ENCODE measurements at regions not wholly inside any gene's neighbourhood (a gene's known extent, or its start where the extent isn't known, plus 50 kb on each side); places are given as distances from the start of the nearest gene placed in this dataset.
"Not testable (repeated sequence)": the region's sequence is repeated elsewhere in the genome, so short reads cannot be mapped to it uniquely, and the experiment has no call there.

GRCh38 chr18:60209042-60209441, 163.5 kb downstream of the MC4R start:
- no peak for DNase-seq (ENCODE audit: low read depth in 1 of 2, low spot score in 1 of 2)

DNA sequence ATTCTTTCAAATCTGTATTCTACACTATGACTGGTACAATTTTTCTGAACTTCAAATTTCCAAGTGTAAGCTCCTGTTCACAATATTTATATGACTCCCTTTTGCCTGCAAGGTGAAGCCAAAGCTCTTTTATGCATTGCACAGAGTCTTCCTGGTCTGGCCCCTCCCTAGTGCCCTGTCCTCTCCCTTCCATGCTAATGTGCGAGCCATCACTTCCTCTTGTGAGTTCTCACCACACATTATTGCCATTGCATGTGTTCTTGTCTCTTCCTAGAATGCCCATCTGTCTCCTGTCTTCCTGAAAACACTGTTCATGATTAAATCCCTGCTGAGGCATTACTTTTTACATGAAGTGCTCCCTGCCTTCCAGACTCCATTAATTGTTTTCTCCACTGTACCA, 169.9 kb downstream of the MC4R start:
- no peak for DNase-seq (ENCODE audit: low read depth in 1 of 2, low spot score in 1 of 2)

GRCh38 chr18:60200558-60200957, 172.0 kb downstream of the MC4R start:
- DNase-seq (ENCODE audit: low read depth in 1 of 2, low spot score in 1 of 2), result no peak

GRCh38 chr18:60199505-60199904, 173.1 kb downstream of the MC4R start:
- DNase-seq (ENCODE audit: low read depth in 1 of 2, low spot score in 1 of 2), result no peak

GRCh38 chr18:60197671-60198462, 174.7 kb downstream of the MC4R start:
- DNase-seq (ENCODE audit: low read depth in 1 of 2, low spot score in 1 of 2), result no peak

GRCh38 chr18:60196836-60197606, 175.6 kb downstream of the MC4R start:
- DNase-seq (ENCODE audit: low read depth in 1 of 2, low spot score in 1 of 2), result no peak

DNA sequence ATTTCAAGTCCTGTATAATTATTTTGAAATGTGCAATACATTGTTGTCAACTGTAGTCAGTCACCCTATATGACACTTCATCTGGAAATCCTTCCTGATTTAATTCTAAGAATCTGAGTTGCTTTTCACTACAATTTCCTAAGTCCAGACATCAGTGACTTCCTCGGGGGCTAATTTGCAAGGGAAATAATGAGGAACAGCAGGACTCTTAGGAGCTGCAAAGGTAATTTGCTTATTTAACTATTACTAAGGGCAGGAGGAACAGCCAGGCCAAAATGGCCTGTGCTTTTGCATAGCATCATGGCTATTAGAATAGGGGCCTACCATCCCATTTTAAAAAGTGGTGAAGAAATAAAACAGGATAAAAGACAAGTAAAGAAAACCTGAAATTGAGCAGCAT, 178.8 kb downstream of the MC4R start:
- DNase-seq (ENCODE audit: low read depth in 1 of 2, low spot score in 1 of 2), result no peak

GRCh38 chr18:60191926-60192325, 180.6 kb downstream of the MC4R start:
- DNase-seq (ENCODE audit: low read depth in 1 of 2, low spot score in 1 of 2), result no peak

GRCh38 chr18:60189856-60190255, 182.7 kb downstream of the MC4R start:
- no peak for DNase-seq (ENCODE audit: low read depth in 1 of 2, low spot score in 1 of 2)

GRCh38 chr18:60188958-60189357, 183.6 kb downstream of the MC4R start:
- DNase-seq (ENCODE audit: low read depth in 1 of 2, low spot score in 1 of 2), result no peak

DNA sequence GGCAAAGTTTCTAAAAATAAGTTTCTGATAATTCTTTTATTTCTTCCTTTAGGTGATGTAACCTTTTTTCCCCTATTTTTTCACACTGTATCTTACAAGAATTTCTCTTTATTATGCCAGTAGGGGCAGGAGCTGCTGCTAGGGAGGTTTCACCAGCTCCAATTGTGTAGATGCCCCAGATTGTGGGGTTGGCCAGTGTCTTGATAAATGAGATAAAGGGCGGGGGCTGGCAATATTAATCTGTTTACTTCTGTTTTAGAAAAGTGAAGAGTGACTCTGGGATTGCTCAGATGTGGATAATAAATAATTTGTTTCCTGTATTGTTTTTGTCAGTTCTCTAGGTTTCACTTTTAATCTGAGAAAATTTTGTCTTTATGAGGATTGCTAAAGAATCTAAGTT, 190.4 kb downstream of the MC4R start:
- DNase-seq (ENCODE audit: low read depth in 1 of 2, low spot score in 1 of 2), result no peak

DNA sequence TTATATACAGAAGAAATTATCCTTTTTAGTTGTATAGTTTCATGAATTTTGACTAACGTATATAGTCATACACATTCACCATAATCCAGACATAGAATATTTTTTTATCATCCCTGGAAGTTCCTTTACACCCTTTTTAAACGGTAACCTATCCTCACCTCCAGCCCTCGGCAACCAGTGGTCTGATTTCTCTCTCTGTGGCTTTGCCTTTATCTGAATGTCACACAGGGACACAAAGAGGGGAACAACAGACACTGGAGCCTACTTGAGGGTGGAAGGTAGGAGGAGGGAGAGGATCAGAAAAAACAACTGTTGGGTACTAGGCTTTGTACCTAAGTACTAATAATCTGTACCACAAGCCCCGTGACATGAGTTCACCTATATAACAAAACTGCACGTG, 191.9 kb downstream of the MC4R start:
- DNase-seq (ENCODE audit: low read depth in 1 of 2, low spot score in 1 of 2), result no peak

DNA sequence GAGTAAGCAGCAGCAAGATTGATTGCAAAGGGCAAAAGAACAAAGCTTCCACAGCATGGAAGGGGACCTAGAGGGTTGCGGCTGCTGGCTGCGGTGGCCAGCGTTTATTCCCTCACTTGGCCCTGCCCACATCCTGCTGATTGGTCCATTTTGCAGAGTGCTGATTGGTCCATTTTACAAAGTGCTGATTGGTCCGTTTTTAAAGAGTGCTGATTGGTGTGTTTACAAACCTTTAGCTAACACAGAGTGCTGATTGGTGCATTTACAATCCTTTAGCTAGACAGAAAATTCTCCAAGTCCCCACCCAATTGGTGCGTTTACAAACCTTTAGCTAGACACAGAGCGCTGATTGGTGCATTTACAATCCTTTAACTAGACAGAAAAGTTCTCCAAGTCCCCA, 194.4 kb downstream of the MC4R start:
- not testable (repeated sequence) for DNase-seq (ENCODE audit: low read depth in 1 of 2, low spot score in 1 of 2)

GRCh38 chr18:60176259-60176658, 196.3 kb downstream of the MC4R start:
- no peak for DNase-seq (ENCODE audit: low read depth in 1 of 2, low spot score in 1 of 2)

GRCh38 chr18:60174832-60175231, 197.7 kb downstream of the MC4R start:
- no peak for DNase-seq (ENCODE audit: low read depth in 1 of 2, low spot score in 1 of 2)

DNA sequence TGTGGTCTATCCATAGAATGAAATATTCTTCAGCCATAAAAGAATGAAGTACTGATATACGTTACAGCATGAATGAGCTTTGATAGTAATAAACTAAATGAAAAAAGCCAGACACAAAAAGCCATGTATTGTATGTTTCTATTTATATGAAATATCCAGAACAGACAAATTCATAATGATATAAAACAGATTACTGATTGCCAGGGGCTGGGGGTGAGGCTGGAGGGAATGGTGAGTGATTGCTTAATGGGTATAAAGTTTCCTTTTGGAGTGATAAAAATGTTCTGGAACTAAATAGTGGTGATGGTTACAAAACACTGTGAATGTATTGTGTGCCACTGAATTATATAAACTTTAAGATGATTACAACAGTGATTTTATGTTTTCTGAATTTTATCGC, 200.5 kb downstream of the MC4R start:
- no peak for DNase-seq (ENCODE audit: low read depth in 1 of 2, low spot score in 1 of 2)

DNA sequence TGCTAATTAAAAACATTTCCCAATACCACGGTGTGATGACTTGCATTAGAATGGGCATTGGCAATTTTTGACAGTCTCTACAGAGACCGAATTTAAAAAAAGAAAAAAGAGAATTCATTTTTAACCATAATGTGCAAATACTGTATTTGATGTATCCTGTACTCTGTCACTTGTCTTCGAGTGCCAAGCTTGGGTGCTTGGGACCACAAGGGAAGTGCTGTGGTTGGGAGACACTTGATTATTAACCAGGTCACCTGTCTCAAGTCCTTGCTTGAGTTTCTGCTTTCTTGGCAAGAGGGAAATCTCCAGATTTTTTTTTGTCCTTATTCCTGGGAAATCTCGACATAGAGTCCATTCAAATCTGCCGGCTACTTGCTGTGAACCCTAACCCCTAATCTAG, 209.0 kb downstream of the MC4R start:
- DNase-seq (ENCODE audit: low read depth in 1 of 2, low spot score in 1 of 2), result no peak

DNA sequence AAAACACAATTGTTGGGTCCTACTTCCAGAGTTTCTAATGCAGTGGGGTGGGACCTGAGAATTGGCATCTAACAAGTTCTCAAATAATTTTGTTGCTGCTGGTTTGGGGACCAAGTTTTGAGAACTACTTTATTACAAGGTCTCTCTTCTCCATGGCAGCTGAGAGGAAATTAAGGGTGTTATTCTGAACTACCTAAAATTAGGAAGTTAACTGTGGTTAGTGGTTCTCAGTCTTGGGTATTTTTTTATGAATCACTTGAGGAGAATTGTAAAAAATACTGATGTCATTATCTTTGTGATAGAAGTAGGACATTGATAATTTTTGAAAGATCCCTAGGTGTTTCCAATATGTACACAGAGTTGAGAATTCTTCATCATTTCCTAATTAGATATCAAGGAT, 210.2 kb downstream of the MC4R start:
- no peak for DNase-seq (ENCODE audit: low read depth in 1 of 2, low spot score in 1 of 2)

- DNase-seq (ENCODE audit: low read depth in 1 of 2, low spot score in 1 of 2), result no peak
These were observed 214.8 kb downstream of the MC4R start for GRCh38 chr18:60157810-60158209.

GRCh38 chr18:60153376-60153775, 219.2 kb downstream of the MC4R start:
- no peak for DNase-seq (ENCODE audit: low read depth in 1 of 2, low spot score in 1 of 2)

DNA sequence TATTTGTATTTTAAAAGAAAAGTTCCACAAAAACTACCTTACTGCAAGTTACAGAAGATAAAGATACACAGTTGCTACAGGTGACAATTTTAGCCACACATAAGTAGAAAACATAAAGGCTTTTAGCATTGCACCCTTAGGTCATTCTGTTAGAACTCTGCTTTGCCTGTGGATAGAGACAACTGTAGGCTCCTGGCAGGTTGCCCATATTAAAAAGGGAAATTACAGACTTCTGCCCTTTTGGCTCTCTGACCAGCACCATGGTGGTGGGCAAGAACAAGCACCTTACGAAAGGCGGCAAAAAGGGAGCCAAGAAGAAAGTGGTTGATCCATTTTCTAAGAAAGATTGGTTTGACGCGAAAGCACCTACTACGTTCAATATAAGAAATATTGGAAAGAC, 223.3 kb downstream of the MC4R start:
- DNase-seq (ENCODE audit: low read depth in 1 of 2, low spot score in 1 of 2), result no peak

DNA sequence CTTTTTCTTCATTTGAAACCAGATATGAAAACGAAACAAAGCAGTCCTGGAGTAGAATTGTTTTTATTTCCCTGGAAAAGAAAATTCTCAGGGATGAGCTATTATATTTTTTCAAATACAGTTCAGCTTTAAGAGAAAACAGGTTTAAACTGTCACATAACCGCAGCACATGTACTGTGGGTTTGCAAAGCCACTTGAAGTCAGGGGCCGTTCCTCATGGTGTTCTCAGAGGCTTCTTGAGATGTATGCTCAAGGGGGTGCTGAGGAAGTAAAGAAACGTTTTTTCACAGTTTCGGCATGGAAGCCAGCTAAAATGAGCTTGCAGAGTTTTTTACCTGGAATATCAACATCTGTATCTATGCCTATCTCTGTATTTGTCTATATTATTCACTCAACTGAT, 225.3 kb downstream of the MC4R start:
- no peak for DNase-seq (ENCODE audit: low read depth in 1 of 2, low spot score in 1 of 2)
